Erythroblast (primary cell): ENCODE measurements at regions not wholly inside any gene's neighbourhood (a gene's known extent, or its start where the extent isn't known, plus 50 kb on each side); places are given as distances from the start of the nearest gene placed in this dataset.

Experiments used
- GATA1 ChIP-seq: IDR thresholded peaks from 2 replicates; pipeline ENCODE4 v1.6.1; 2011; ENCODE audit warnings: low read depth, mild to moderate bottlenecking, control low read depth, low read length, moderate library complexity
- POLR2A ChIP-seq: IDR thresholded peaks from 2 replicates; pipeline ENCODE4 v1.6.1; 2011; ENCODE audit warnings: mild to moderate bottlenecking, low read length

DNA sequence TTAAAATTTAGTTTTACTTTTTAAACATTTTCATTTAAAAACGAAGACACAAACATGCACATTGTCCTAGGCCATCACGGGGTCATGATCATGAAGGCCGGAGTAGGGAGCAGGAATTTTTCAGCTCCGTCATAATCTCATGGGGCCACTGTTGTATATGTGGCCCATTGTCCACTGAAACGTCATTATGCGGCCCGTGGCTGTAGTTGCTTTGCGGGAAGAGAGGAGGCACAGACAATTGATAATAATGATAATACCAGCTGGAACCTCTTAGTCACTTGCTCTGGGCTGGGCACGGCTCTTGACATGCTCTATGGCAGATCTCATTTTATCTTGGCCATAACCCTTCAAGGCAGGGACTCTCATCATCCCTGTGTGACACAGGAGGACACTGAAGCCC lies 56.5 kb upstream of the FNDC1 start:
- TF ChIP-seq POLR2A (no peak), GATA1 (no peak)
